ENCODE measurements at regions not wholly inside any gene's neighbourhood (a gene's known extent, or its start where the extent isn't known, plus 50 kb on each side); places are given as distances from the start of the nearest gene placed in this dataset.

DNA sequence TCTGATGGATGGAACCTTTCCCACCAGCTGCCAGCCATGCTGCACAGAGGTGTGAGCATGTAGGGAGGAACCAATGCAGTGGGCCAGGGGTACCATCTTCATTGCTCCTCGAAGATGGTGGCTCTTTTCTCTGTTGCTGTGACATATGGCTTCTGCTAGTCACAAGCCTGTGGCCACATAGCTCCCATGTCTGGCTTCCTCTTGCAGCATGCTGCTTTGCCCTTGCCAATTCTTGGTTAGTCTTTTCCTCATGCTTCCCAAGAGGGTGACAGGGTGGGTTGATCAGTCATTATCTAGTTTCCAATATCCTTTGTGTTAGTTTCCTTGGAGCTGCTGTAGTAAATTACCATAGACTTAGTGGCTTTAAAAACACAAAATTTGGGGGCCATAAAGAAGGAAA, 123.4 kb downstream of the ETS2 start:
- no peak overlapping the region for H3K27ac ChIP-seq
- TF ChIP-seq ZFX (IDR thresholded peaks at IDR 0.05; ENCODE audit: borderline replicate concordance): no peak
- TF ChIP-seq, protein P1, sequence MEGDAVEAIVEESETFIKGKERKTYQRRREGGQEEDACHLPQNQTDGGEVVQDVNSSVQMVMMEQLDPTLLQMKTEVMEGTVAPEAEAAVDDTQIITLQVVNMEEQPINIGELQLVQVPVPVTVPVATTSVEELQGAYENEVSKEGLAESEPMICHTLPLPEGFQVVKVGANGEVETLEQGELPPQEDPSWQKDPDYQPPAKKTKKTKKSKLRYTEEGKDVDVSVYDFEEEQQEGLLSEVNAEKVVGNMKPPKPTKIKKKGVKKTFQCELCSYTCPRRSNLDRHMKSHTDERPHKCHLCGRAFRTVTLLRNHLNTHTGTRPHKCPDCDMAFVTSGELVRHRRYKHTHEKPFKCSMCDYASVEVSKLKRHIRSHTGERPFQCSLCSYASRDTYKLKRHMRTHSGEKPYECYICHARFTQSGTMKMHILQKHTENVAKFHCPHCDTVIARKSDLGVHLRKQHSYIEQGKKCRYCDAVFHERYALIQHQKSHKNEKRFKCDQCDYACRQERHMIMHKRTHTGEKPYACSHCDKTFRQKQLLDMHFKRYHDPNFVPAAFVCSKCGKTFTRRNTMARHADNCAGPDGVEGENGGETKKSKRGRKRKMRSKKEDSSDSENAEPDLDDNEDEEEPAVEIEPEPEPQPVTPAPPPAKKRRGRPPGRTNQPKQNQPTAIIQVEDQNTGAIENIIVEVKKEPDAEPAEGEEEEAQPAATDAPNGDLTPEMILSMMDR (IDR thresholded peaks at IDR 0.05): no peak

DNA sequence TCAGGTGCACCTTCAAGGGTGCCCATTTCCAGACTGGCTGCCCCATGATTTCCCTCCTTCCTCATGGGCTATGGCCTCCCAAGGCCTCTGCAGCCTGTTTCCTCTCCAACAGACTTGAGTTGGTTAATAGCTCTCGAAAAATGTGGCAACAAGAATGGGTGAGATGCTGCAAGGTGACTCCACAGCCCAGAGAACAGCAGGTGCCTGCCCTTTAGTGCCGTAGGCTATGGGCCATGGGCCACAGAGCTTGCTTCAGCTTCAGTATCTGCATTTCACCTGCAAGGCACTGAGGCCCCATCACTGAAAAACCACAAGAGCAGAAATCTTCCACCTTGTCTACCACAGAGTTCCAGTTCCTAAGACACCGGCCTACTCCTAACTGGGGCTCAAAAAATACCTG, 122.0 kb downstream of the ETS2 start:
- TF ChIP-seq, protein P1 (IDR thresholded peaks at IDR 0.05): no peak
- TF ChIP-seq ZFX (IDR thresholded peaks at IDR 0.05; ENCODE audit: borderline replicate concordance): no peak
- H3K27ac ChIP-seq: no peak overlapping the region

DNA sequence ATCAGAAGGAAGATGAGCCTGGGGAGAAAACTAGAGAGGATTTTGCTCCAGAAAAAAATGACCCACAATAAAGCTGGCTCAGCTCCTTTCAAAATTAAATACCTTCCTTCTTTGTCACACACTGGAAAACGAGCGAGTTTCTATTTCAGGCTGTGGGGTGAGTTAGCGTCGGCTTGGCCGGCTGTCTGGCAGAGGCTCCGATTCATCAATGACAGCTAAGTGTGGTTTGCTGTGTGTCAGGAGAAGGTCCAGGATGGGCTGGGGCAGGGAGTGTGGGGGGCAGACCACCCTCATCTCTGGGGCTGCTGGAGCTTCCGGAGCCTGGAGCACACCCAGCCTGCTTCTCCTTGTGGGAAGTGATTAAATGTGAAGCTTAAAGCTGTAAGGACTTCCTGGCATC, 120.2 kb downstream of the ETS2 start:
- TF ChIP-seq ZFX (IDR thresholded peaks at IDR 0.05; ENCODE audit: borderline replicate concordance): no peak
- TF ChIP-seq, protein P1 (IDR thresholded peaks at IDR 0.05): no peak
- no peak overlapping the region for H3K27ac ChIP-seq

DNA sequence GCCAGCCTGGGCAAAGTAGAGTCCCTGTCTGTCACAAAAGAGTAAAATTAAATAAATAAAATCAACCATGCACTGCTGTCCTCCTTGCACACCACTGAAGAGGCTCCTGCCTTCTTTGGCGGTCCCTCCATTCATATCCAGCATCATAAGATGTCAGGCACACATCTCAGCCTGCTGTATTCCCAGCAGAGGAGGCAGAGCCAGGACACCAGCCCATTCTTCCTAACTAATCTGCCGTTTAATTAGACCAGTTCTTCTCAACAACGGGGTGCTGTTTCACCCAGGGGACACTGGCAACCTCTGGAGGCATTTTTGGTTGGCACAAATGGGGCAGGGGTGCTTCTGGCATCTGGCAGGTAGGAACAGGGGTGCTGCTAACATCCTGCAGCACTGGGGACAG, 119.7 kb downstream of the ETS2 start:
- no peak for TF ChIP-seq ZFX (IDR thresholded peaks at IDR 0.05; ENCODE audit: borderline replicate concordance)
- TF ChIP-seq, protein P1 (IDR thresholded peaks at IDR 0.05): no peak
- no peak overlapping the region for H3K27ac ChIP-seq

DNA sequence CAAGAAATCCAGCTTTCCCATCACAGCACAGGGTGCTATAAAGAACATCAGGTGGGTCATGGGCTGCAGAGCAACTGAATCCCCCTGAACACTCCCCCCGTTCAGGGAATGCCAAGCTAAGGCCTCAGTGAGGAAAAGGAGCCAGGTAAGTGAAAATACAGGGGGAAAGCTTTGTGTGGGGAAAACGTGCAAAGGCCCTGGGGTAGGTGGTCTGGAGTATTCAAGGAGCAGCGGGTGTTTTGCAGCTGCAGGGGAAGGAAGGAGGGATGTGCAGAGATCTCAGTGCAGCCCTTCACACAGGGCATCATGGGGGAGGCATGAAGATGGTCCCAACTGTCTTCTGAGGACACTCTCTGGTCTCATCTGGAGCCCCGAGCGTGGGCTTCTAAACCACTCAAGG, 119.2 kb downstream of the ETS2 start:
- TF ChIP-seq, protein P1 (IDR thresholded peaks at IDR 0.05): no peak
- no peak for TF ChIP-seq ZFX (IDR thresholded peaks at IDR 0.05; ENCODE audit: borderline replicate concordance)
- H3K27ac ChIP-seq: no peak overlapping the region

DNA sequence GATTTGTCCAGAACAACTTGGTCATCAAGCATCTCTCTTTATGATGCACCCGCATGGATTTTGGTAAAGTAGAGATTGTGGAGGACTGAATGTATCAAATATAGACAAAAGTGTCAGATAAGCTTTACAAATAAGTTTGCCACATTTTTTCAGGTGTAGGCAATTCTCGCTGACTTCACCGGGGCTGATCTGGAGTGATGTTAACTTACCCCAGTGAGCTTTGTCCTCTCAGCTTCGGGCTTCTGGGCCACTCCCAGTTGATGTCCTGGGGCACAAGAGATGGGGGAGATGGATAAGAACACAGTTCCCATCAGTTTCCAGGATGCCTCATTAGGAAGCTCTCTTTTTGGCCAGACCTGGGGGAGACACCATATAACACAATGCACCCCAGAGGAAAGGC, 117.7 kb downstream of the ETS2 start:
- H3K27ac ChIP-seq: no peak overlapping the region
- TF ChIP-seq, protein P1 (IDR thresholded peaks at IDR 0.05): no peak
- no peak for TF ChIP-seq ZFX (IDR thresholded peaks at IDR 0.05; ENCODE audit: borderline replicate concordance)

DNA sequence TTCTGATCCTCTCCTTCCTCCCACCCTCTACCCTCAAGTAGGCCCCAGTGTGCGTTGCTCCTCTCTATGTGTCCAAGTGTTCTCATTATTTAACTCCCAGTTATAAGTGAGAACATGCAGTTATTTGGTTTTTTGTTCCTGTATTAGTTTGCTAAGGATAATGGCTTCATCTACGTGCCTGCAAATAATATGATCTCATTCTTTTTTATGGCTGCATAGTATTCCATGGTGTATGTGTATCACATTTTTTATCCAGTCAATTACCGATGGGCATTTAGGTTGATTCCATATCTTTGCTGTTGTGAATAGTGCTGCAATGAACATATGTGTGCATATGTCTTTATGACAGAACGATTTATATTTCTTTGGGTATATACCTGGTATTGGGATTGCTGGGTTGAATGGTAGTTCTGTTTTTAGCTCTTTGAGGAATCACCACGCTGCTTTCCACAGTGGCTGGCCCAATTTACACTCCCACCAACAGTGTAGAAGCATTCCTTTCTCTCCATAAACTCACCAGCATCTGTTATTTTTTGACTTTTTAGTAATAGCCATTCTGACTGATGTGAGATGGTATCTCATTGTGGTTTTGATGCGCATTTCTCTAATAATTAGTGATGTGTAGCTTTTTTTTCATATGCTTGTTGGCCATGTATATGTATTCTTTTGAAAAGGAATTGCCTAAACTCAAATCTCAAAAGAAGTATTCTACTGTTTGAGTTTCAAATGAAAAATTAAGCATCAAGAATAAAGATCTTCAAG, 116.9 kb downstream of the ETS2 start:
- no peak overlapping the region for H3K27ac ChIP-seq
- no peak for TF ChIP-seq ZFX (IDR thresholded peaks at IDR 0.05; ENCODE audit: borderline replicate concordance)
- TF ChIP-seq, protein P1 (IDR thresholded peaks at IDR 0.05): no peak

All from 22Rv1 (cell line).